ENCODE measurements at regions not wholly inside any gene's neighbourhood (a gene's known extent, or its start where the extent isn't known, plus 50 kb on each side); places are given as distances from the start of the nearest gene placed in this dataset.

DNA sequence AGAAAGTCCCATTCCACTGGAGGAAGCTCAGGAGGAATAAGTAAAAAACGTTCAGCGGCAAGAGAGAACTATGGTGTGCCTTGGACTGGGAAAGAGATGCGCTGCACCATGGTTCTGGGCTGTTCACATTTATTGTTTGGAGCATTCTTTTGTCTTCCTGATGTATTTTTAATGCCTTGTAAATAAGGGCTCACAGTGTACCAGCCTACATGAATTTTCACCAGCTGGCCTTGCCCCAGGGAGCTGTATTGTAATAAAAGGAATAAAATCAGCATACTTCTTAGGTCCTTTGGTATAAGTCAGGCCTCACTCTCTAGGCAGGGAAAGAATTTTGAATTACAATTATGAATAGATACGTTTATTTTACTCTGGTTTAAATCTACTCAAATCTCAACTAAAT, 1249.6 kb downstream of the CNTNAP5 start:
- H3K9ac ChIP-seq (ENCODE audit: low read depth in 1 of 2, low read length in 2 of 2), result no peak overlapping the region
- no peaks in the 10 kb centered on the region for H3K36me3 ChIP-seq (ENCODE audit: control insufficient read depth in 4 of 4, insufficient read depth in 3 of 4, low read depth in 1 of 4, low read length in 3 of 4)
- 84% methylated on average over 4 of the region's 4 CpGs for WGBS
- H3K27me3 ChIP-seq (ENCODE audit: control insufficient read depth in 4 of 4, insufficient read depth in 4 of 4, low read length in 3 of 4), result no peaks in the 10 kb centered on the region
- DNase-seq (ENCODE audit: low spot score), result no peak
- H3K9me3 ChIP-seq (ENCODE audit: control insufficient read depth in 4 of 4, low read length in 3 of 4), result no peaks in the 10 kb centered on the region
- no peaks in the 10 kb centered on the region for H3K4me1 ChIP-seq (ENCODE audit: control insufficient read depth in 4 of 4, insufficient read depth in 4 of 4, low read length in 3 of 4)
- H3K4me3 ChIP-seq (ENCODE audit: low read depth in 1 of 3, low read length in 3 of 3), result no peak overlapping the region
- no peak for TF ChIP-seq CTCF (IDR thresholded peaks at IDR 0.05; ENCODE audit: low read depth, low read length, missing input control)
- TF ChIP-seq JUND (IDR thresholded peaks at IDR 0.05), result no peak
- TF ChIP-seq EGR1 (IDR thresholded peaks at IDR 0.05; ENCODE audit: low read depth in 2 of 2), result no peak
- no peak for TF ChIP-seq HNF4G (IDR thresholded peaks at IDR 0.05)
- TF ChIP-seq FOXA2 (IDR thresholded peaks at IDR 0.05), result no peak
- no peak for TF ChIP-seq FOXA1 (IDR thresholded peaks at IDR 0.05)
- TF ChIP-seq MAX (IDR thresholded peaks at IDR 0.05), result no peak
- no peak overlapping the region for H3K27ac ChIP-seq (ENCODE audit: low read depth in 1 of 2, low read length in 2 of 2)

GRCh38 chr2:125280265-125280664, 1255.2 kb downstream of the CNTNAP5 start:
- Histone ChIP-seq H3K27ac (ENCODE audit: low read depth in 1 of 2, low read length in 2 of 2) (no peak overlapping the region), H3K27me3 (ENCODE audit: control insufficient read depth in 4 of 4, insufficient read depth in 4 of 4, low read length in 3 of 4) (no peaks in the 10 kb centered on the region), H3K9me3 (ENCODE audit: control insufficient read depth in 4 of 4, low read length in 3 of 4) (no peaks in the 10 kb centered on the region), H3K4me1 (ENCODE audit: control insufficient read depth in 4 of 4, insufficient read depth in 4 of 4, low read length in 3 of 4) (no peaks in the 10 kb centered on the region), H3K4me3 (ENCODE audit: low read depth in 1 of 3, low read length in 3 of 3) (no peak overlapping the region), H3K36me3 (ENCODE audit: control insufficient read depth in 4 of 4, insufficient read depth in 3 of 4, low read depth in 1 of 4, low read length in 3 of 4) (no peaks in the 10 kb centered on the region), H3K9ac (ENCODE audit: low read depth in 1 of 2, low read length in 2 of 2) (no peak overlapping the region)
- WGBS, result 58% methylated on average over 2 of the region's 2 CpGs
- DNase-seq (ENCODE audit: low spot score), result no peak
- TF ChIP-seq FOXA2 (IDR thresholded peaks at IDR 0.05) (no peak), CTCF (IDR thresholded peaks at IDR 0.05; ENCODE audit: low read depth, low read length, missing input control) (no peak)

DNA sequence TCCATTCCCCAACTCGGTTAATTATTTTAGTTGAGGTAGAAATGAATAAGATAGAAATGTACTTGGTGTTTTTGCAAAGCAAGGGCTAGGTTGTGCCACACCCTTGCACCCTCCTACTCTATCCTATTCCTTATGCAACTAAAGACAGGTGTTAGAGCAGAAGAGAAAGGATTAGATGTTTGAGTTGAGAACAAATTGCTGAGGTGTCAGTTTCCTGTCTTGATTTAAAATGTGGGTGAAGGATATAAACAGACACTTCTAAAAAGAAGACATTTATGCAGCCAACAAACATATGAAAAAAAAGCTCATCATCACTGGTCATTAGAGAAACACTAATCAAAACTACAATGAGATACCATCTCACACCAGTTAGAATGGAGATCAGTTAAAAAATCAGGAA, 1256.2 kb downstream of the CNTNAP5 start:
- no peak for DNase-seq (ENCODE audit: low spot score)
- Histone ChIP-seq H3K9me3 (ENCODE audit: control insufficient read depth in 4 of 4, low read length in 3 of 4) (no peaks in the 10 kb centered on the region), H3K27ac (ENCODE audit: low read depth in 1 of 2, low read length in 2 of 2) (no peak overlapping the region), H3K4me3 (ENCODE audit: low read depth in 1 of 3, low read length in 3 of 3) (no peak overlapping the region), H3K4me1 (ENCODE audit: control insufficient read depth in 4 of 4, insufficient read depth in 4 of 4, low read length in 3 of 4) (no peaks in the 10 kb centered on the region), H3K27me3 (ENCODE audit: control insufficient read depth in 4 of 4, insufficient read depth in 4 of 4, low read length in 3 of 4) (no peaks in the 10 kb centered on the region), H3K9ac (ENCODE audit: low read depth in 1 of 2, low read length in 2 of 2) (no peak overlapping the region), H3K36me3 (ENCODE audit: control insufficient read depth in 4 of 4, insufficient read depth in 3 of 4, low read depth in 1 of 4, low read length in 3 of 4) (no peaks in the 10 kb centered on the region)
- 85% methylated on average over 1 of the region's 1 CpG for WGBS
- TF ChIP-seq CTCF (IDR thresholded peaks at IDR 0.05; ENCODE audit: low read depth, low read length, missing input control), result no peak
- no peak for TF ChIP-seq HNF4A (conservative IDR thresholded peaks at IDR 0.05)
- TF ChIP-seq MAX (IDR thresholded peaks at IDR 0.05), result no peak
- TF ChIP-seq TAF1 (conservative IDR thresholded peaks at IDR 0.05), result no peak
- TF ChIP-seq NR2F2 (IDR thresholded peaks at IDR 0.05), result no peak
- TF ChIP-seq YY1 (IDR thresholded peaks at IDR 0.05), result no peak
- TF ChIP-seq SP1 (IDR thresholded peaks at IDR 0.05), result no peak
- TF ChIP-seq, protein P1, sequence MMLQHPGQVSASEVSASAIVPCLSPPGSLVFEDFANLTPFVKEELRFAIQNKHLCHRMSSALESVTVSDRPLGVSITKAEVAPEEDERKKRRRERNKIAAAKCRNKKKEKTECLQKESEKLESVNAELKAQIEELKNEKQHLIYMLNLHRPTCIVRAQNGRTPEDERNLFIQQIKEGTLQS (IDR thresholded peaks at IDR 0.05), result no peak
- no peak for TF ChIP-seq GABPA (IDR thresholded peaks at IDR 0.05 in 1 of 2, conservative IDR thresholded peaks at IDR 0.05 in 1 of 2)
- TF ChIP-seq, protein P2, sequence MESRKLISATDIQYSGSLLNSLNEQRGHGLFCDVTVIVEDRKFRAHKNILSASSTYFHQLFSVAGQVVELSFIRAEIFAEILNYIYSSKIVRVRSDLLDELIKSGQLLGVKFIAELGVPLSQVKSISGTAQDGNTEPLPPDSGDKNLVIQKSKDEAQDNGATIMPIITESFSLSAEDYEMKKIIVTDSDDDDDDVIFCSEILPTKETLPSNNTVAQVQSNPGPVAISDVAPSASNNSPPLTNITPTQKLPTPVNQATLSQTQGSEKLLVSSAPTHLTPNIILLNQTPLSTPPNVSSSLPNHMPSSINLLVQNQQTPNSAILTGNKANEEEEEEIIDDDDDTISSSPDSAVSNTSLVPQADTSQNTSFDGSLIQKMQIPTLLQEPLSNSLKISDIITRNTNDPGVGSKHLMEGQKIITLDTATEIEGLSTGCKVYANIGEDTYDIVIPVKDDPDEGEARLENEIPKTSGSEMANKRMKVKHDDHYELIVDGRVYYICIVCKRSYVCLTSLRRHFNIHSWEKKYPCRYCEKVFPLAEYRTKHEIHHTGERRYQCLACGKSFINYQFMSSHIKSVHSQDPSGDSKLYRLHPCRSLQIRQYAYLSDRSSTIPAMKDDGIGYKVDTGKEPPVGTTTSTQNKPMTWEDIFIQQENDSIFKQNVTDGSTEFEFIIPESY (IDR thresholded peaks at IDR 0.05), result no peak
- TF ChIP-seq FOXA2 (IDR thresholded peaks at IDR 0.05), result no peak
- TF ChIP-seq HNF4G (IDR thresholded peaks at IDR 0.05), result no peak
- no peak for TF ChIP-seq EGR1 (IDR thresholded peaks at IDR 0.05; ENCODE audit: low read depth in 2 of 2)
- TF ChIP-seq RXRA (IDR thresholded peaks at IDR 0.05), result no peak
- TF ChIP-seq JUND (IDR thresholded peaks at IDR 0.05), result no peak
- no peak for TF ChIP-seq RAD21 (IDR thresholded peaks at IDR 0.05)
